Endothelial cell of umbilical vein (primary cell): ENCODE measurements at regions not wholly inside any gene's neighbourhood (a gene's known extent, or its start where the extent isn't known, plus 50 kb on each side); places are given as distances from the start of the nearest gene placed in this dataset.

ENCODE experiments used
- CTCF ChIP-seq, 2 donors: IDR thresholded peaks; 1 replicate in 1 of 2; 2 replicates in 1 of 2; pipeline ENCODE4 v1.5.1; 2011; ENCODE audit warnings: low read length in 2 of 2, mild to moderate bottlenecking in 2 of 2, moderate library complexity in 2 of 2, control low read depth in 1 of 2, inconsistent platforms in 1 of 2, low read depth in 1 of 2; ENCODE audit not compliant: insufficient read depth in 1 of 2; ENCODE audit errors: extremely low read depth in 1 of 2
- EZH2 ChIP-seq: IDR thresholded peaks from 2 replicates; pipeline ENCODE4 v1.6.1; 2012; ENCODE audit warnings: borderline replicate concordance, low read depth, mild to moderate bottlenecking, moderate library complexity, low read length, inconsistent platforms; ENCODE audit not compliant: severe bottlenecking
- GATA2 ChIP-seq: IDR thresholded peaks from 2 replicates; pipeline ENCODE4 v1.7.0; 2011; ENCODE audit warnings: low read depth, mild to moderate bottlenecking, moderate library complexity, mixed read lengths, low read length; ENCODE audit not compliant: insufficient read length, insufficient read depth
- JUN ChIP-seq: IDR thresholded peaks from 2 replicates; pipeline ENCODE4 v1.6.1; 2011; ENCODE audit warnings: borderline replicate concordance, low read depth; ENCODE audit not compliant: insufficient read length, insufficient read depth
- MAX ChIP-seq: IDR thresholded peaks from 2 replicates; pipeline ENCODE4 v1.6.1; 2011; ENCODE audit not compliant: insufficient read depth, insufficient read length
- MYC ChIP-seq: IDR thresholded peaks from one replicate; pipeline ENCODE4 v1.6.1; 2011; ENCODE audit warnings: mild to moderate bottlenecking, low read depth, low read length
- POLR2A ChIP-seq: IDR thresholded peaks from 2 replicates; pipeline ENCODE4 v1.6.1; 2012; ENCODE audit warnings: low read depth, mild to moderate bottlenecking, control low read depth, low read length
- POLR2AphosphoS5 ChIP-seq: IDR thresholded peaks from 2 replicates; pipeline ENCODE4 v1.6.1; 2012; ENCODE audit warnings: low read depth, mild to moderate bottlenecking, control low read depth, low read length, moderate library complexity; ENCODE audit not compliant: insufficient read depth

GRCh38 chr1:244154872-244155531 lies 103.9 kb downstream of the ZBTB18 start:
- TF ChIP-seq MYC (no peak), CTCF (IDR thresholded peaks at IDR 0.05; ENCODE audit: extremely low read depth in 1 of 2, insufficient read depth in 1 of 2, low read depth in 1 of 2, low read length in 2 of 2) (no peak), POLR2A (no peak), GATA2 (no peak), POLR2AphosphoS5 (no peak), EZH2 (no peak), MAX (no peak), JUN (no peak)
